Endometrial microvascular endothelial cells (primary cell): ENCODE measurements at regions not wholly inside any gene's neighbourhood (a gene's known extent, or its start where the extent isn't known, plus 50 kb on each side); places are given as distances from the start of the nearest gene placed in this dataset.

Source experiments
- in situ Hi-C: cut with HindIII; loops from 2 replicates; pipeline ENCODE4 v1.10.0; 2017; ENCODE audit warnings: low sequenced_read_pairs, low pct_unique_long_range_greater_than_20kb; ENCODE audit errors: inconsistent ontology term

GRCh38 chr6:21648475-21649050 lies 55.0 kb downstream of the SOX4 start:
- in situ Hi-C loops, result no loop called here

- in situ Hi-C loops, result no loop called here
Observed at GRCh38 chr6:21653323-21653722, 59.8 kb downstream of the SOX4 start.

- in situ Hi-C loops, result no loop called here
Observed at GRCh38 chr6:21653905-21654304, 60.4 kb downstream of the SOX4 start.

- in situ Hi-C loops, result no loop called here
Observed at GRCh38 chr6:21654361-21654760, 60.8 kb downstream of the SOX4 start.

GRCh38 chr6:21663966-21664313 lies 70.4 kb downstream of the SOX4 start:
- in situ Hi-C loops, result no loop called here

GRCh38 chr6:21664314-21665109 lies 71.0 kb downstream of the SOX4 start:
- in situ Hi-C loops, result no loop called here

GRCh38 chr6:21665110-21665391 lies 71.5 kb downstream of the SOX4 start:
- in situ Hi-C loops, result no loop called here

GRCh38 chr6:21665392-21666200 lies 72.0 kb downstream of the SOX4 start:
- in situ Hi-C loops, result no loop called here

GRCh38 chr6:21666201-21666691 lies 72.7 kb downstream of the SOX4 start:
- in situ Hi-C loops, result no loop called here

- in situ Hi-C loops, result no loop called here
Observed at GRCh38 chr6:21666853-21667681, 73.5 kb downstream of the SOX4 start.

- in situ Hi-C loops, result no loop called here
Observed at GRCh38 chr6:21668795-21669194, 75.2 kb downstream of the SOX4 start.

GRCh38 chr6:21676769-21677168 lies 83.2 kb downstream of the SOX4 start:
- in situ Hi-C loops, result no loop called here

- in situ Hi-C loops, result no loop called here
Observed at GRCh38 chr6:21678990-21679389, 85.4 kb downstream of the SOX4 start.

GRCh38 chr6:21679761-21680265 lies 86.3 kb downstream of the SOX4 start:
- in situ Hi-C loops, result no loop called here

GRCh38 chr6:21680611-21681010 lies 87.1 kb downstream of the SOX4 start:
- in situ Hi-C loops, result no loop called here

- in situ Hi-C loops, result no loop called here
Observed at GRCh38 chr6:21690489-21690888, 96.9 kb downstream of the SOX4 start.

GRCh38 chr6:21691685-21692346 lies 98.3 kb downstream of the SOX4 start:
- in situ Hi-C loops, result no loop called here

- in situ Hi-C loops, result no loop called here
Observed at GRCh38 chr6:21692721-21693120, 99.2 kb downstream of the SOX4 start.

GRCh38 chr6:21694168-21694567 lies 100.6 kb downstream of the SOX4 start:
- in situ Hi-C loops, result no loop called here
